ENCODE measurements at regions not wholly inside any gene's neighbourhood (a gene's known extent, or its start where the extent isn't known, plus 50 kb on each side); places are given as distances from the start of the nearest gene placed in this dataset.

DNA sequence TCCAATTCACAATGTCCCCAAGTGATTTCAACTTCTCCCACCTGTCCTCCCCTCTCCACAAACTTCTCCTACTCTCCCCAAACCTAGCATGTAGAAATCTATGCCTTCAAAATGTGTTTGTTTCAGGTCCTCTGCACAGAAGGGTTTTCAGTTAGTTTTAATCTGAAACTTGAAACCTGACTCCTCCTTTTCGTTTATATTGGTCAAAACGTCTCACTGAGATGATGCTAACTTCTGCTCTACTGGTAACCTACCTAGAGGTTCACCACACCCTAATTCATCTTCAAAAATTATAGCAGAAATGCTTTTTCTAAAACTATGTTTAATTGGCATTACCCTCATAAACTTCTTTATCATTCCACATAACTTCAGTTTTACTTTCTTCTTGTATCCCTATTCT lies 401.8 kb upstream of the ADAMTS16 start:
- no peak overlapping the region for H3K4me3 Mint-ChIP-seq
- intact Hi-C loops (cut with micrococcal nuclease): no loop called here

GRCh38 chr5:4740156-4740555 lies 400.0 kb upstream of the ADAMTS16 start:
- ChIA-PET POLR2A (no interaction called here), CTCF (no interaction called here)
- no peaks in the 10 kb centered on the region for H3K27me3 Mint-ChIP-seq
- no peak overlapping the region for H3K27ac Mint-ChIP-seq
- no peak overlapping the region for H3K4me3 Mint-ChIP-seq
- peaks cover 4 to 25% (median 13%) of the 10 kb centered on the region in 11 donors for H3K9me3 Mint-ChIP-seq
- Histone ChIP-seq H3K4me3 (ENCODE audit: low read length) (no peak overlapping the region), H3K4me1 (ENCODE audit: control insufficient read depth in 2 of 2, insufficient read depth in 2 of 2, low read length in 2 of 2) (no peaks in the 10 kb centered on the region), H3K9me3 (ENCODE audit: control insufficient read depth in 2 of 3, low read length in 3 of 3) (no peaks in the 10 kb centered on the region), H3K36me3 (ENCODE audit: control insufficient read depth in 2 of 3, insufficient read depth in 3 of 3, low read length in 3 of 3) (no peaks in the 10 kb centered on the region), H3K27me3 (ENCODE audit: control insufficient read depth in 2 of 2, insufficient read depth in 2 of 2, low read length in 2 of 2) (no peaks in the 10 kb centered on the region), H3K27ac (ENCODE audit: low read depth, low read length) (no peak overlapping the region)
- ATAC-seq (no peak), DNase-seq (no peak)
- no peaks in the 10 kb centered on the region for H3K4me1 Mint-ChIP-seq
- peaks cover 0 to 5% (median 0%) of the 10 kb centered on the region in 5 donors for H3K36me3 Mint-ChIP-seq
- intact Hi-C loops (cut with micrococcal nuclease): no loop called here

More for the DNA sequence above, 401.8 kb upstream of the ADAMTS16 start:
- H3K27ac ChIP-seq (ENCODE audit: low read depth, low read length): no peak overlapping the region
- Mint-ChIP-seq H3K9me3 (peaks cover 4 to 21% (median 11%) of the 10 kb centered on the region in 11 donors), H3K27ac (no peak overlapping the region), H3K27me3 (no peaks in the 10 kb centered on the region), H3K4me1 (peaks cover 0 to 2% (median 0%) of the 10 kb centered on the region in 7 donors), H3K36me3 (peaks cover 0 to 5% (median 0%) of the 10 kb centered on the region in 5 donors)
- H3K4me3 ChIP-seq (ENCODE audit: low read length): no peak overlapping the region
- H3K4me1 ChIP-seq (ENCODE audit: control insufficient read depth in 2 of 2, insufficient read depth in 2 of 2, low read length in 2 of 2): no peaks in the 10 kb centered on the region
- ATAC-seq: no peak
- DNase-seq: no peak
- no peaks in the 10 kb centered on the region for H3K27me3 ChIP-seq (ENCODE audit: control insufficient read depth in 2 of 2, insufficient read depth in 2 of 2, low read length in 2 of 2)
- ChIA-PET POLR2A (no interaction called here), CTCF (no interaction called here)
- H3K9me3 ChIP-seq (ENCODE audit: control insufficient read depth in 2 of 3, low read length in 3 of 3): no peaks in the 10 kb centered on the region
- no peaks in the 10 kb centered on the region for H3K36me3 ChIP-seq (ENCODE audit: control insufficient read depth in 2 of 3, insufficient read depth in 3 of 3, low read length in 3 of 3)

DNA sequence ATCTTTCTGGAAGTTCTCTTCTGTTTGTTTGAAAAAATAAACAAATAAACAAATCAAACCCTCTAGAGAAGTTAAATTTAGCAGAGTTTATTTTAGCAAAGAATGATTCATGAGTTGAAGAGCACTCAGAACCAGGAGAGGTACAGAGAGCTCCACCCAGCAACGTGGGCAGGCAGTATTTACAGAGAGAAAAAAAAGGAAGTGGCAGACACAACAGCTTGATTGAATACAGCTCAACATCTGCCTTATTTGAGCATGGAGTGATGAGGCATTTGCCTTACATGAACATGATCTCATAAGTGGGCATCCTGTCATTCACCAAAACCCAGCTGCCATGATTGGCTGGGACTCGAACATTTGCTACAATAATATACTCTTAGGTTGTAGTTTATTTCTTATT lies 381.6 kb upstream of the ADAMTS16 start:
- DNase-seq (no peak), ATAC-seq (no peak)
- Mint-ChIP-seq H3K36me3 (peaks cover 0 to 3% (median 0%) of the 10 kb centered on the region in 5 donors), H3K9me3 (peaks cover 0 to 20% (median 3%) of the 10 kb centered on the region in 11 donors), H3K27me3 (no peaks in the 10 kb centered on the region), H3K4me1 (no peaks in the 10 kb centered on the region), H3K4me3 (no peak overlapping the region), H3K27ac (no peak overlapping the region)
- Histone ChIP-seq H3K4me3 (ENCODE audit: low read length) (no peak overlapping the region), H3K9me3 (ENCODE audit: control insufficient read depth in 2 of 3, low read length in 3 of 3) (no peaks in the 10 kb centered on the region), H3K27me3 (ENCODE audit: control insufficient read depth in 2 of 2, insufficient read depth in 2 of 2, low read length in 2 of 2) (no peaks in the 10 kb centered on the region), H3K36me3 (ENCODE audit: control insufficient read depth in 2 of 3, insufficient read depth in 3 of 3, low read length in 3 of 3) (no peaks in the 10 kb centered on the region), H3K27ac (ENCODE audit: low read depth, low read length) (no peak overlapping the region), H3K4me1 (ENCODE audit: control insufficient read depth in 2 of 2, insufficient read depth in 2 of 2, low read length in 2 of 2) (no peaks in the 10 kb centered on the region)
- ChIA-PET CTCF (no interaction called here), POLR2A (no interaction called here)
- intact Hi-C loops (cut with micrococcal nuclease): no loop called here

GRCh38 chr5:4758996-4759395 lies 381.1 kb upstream of the ADAMTS16 start:
- no peaks in the 10 kb centered on the region for H3K36me3 ChIP-seq (ENCODE audit: control insufficient read depth in 2 of 3, insufficient read depth in 3 of 3, low read length in 3 of 3)
- Mint-ChIP-seq H3K36me3 (peaks cover 0 to 3% (median 0%) of the 10 kb centered on the region in 5 donors), H3K4me1 (no peaks in the 10 kb centered on the region), H3K27ac (no peak overlapping the region), H3K9me3 (peaks cover 0 to 20% (median 3%) of the 10 kb centered on the region in 11 donors), H3K27me3 (no peaks in the 10 kb centered on the region), H3K4me3 (no peak overlapping the region)
- DNase-seq (no peak), ATAC-seq (no peak)
- no peak overlapping the region for H3K27ac ChIP-seq (ENCODE audit: low read depth, low read length)
- ChIA-PET CTCF (no interaction called here), POLR2A (no interaction called here)
- intact Hi-C loops (cut with micrococcal nuclease): no loop called here
- H3K4me3 ChIP-seq (ENCODE audit: low read length): no peak overlapping the region
- no peaks in the 10 kb centered on the region for H3K4me1 ChIP-seq (ENCODE audit: control insufficient read depth in 2 of 2, insufficient read depth in 2 of 2, low read length in 2 of 2)
- no peaks in the 10 kb centered on the region for H3K27me3 ChIP-seq (ENCODE audit: control insufficient read depth in 2 of 2, insufficient read depth in 2 of 2, low read length in 2 of 2)
- no peaks in the 10 kb centered on the region for H3K9me3 ChIP-seq (ENCODE audit: control insufficient read depth in 2 of 3, low read length in 3 of 3)

DNA sequence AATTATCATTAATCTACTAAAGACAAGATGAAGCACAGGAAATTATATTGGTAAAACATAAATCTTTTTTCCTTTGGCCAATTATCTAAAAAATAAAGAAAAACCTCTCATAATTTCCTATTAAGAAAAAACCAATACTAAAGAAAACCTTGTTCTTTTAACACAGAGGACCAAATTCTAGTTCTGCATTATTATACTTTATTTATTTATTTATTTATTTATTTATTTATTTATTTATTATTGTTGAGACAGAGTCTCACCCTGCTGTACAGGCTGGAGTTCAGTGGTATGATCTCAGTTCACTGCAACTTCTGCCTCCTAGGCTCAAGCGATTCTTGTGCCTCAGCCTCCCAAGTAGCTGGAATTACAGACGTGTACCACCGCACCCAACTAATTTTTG lies 377.8 kb upstream of the ADAMTS16 start:
- no peaks in the 10 kb centered on the region for H3K27me3 Mint-ChIP-seq
- no peak for DNase-seq
- peaks cover 0 to 21% (median 5%) of the 10 kb centered on the region in 11 donors for H3K9me3 Mint-ChIP-seq
- peaks cover 0 to 3% (median 0%) of the 10 kb centered on the region in 5 donors for H3K36me3 Mint-ChIP-seq
- no peak overlapping the region for H3K27ac Mint-ChIP-seq
- ATAC-seq: no peak
- H3K27ac ChIP-seq (ENCODE audit: low read depth, low read length): no peak overlapping the region
- H3K27me3 ChIP-seq (ENCODE audit: control insufficient read depth in 2 of 2, insufficient read depth in 2 of 2, low read length in 2 of 2): no peaks in the 10 kb centered on the region
- no peaks in the 10 kb centered on the region for H3K4me1 ChIP-seq (ENCODE audit: control insufficient read depth in 2 of 2, insufficient read depth in 2 of 2, low read length in 2 of 2)
- H3K4me3 ChIP-seq (ENCODE audit: low read length): no peak overlapping the region
- H3K4me3 Mint-ChIP-seq: no peak overlapping the region
- H3K4me1 Mint-ChIP-seq: no peaks in the 10 kb centered on the region
- H3K9me3 ChIP-seq (ENCODE audit: control insufficient read depth in 2 of 3, low read length in 3 of 3): no peaks in the 10 kb centered on the region
- ChIA-PET CTCF (no interaction called here), POLR2A (no interaction called here)
- intact Hi-C loops (cut with micrococcal nuclease): no loop called here
- H3K36me3 ChIP-seq (ENCODE audit: control insufficient read depth in 2 of 3, insufficient read depth in 3 of 3, low read length in 3 of 3): no peaks in the 10 kb centered on the region

DNA sequence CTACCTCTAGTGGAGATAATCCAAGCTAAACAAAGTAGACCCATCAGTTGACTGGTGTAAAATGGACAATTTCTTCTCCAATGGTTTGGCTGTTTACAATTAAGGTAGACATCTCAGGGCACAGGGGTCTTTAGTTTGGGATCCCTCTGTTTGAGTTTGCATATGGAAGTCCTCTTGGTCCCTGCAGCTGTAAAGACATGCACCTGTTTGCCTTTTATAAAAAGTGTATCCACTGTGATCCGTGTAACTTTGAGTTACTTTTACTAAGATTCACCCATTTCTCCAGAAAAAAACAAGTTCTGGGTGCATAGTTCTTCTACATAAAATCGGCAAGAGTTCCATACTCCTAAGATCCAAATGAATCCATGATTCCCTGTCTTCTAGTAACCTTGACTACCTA lies 374.7 kb upstream of the ADAMTS16 start:
- H3K27me3 Mint-ChIP-seq: no peaks in the 10 kb centered on the region
- peaks cover 2 to 27% (median 5%) of the 10 kb centered on the region in 11 donors for H3K9me3 Mint-ChIP-seq
- Histone ChIP-seq H3K9me3 (ENCODE audit: control insufficient read depth in 2 of 3, low read length in 3 of 3) (no peaks in the 10 kb centered on the region), H3K27ac (ENCODE audit: low read depth, low read length) (no peak overlapping the region), H3K4me3 (ENCODE audit: low read length) (no peak overlapping the region), H3K36me3 (ENCODE audit: control insufficient read depth in 2 of 3, insufficient read depth in 3 of 3, low read length in 3 of 3) (no peaks in the 10 kb centered on the region), H3K4me1 (ENCODE audit: control insufficient read depth in 2 of 2, insufficient read depth in 2 of 2, low read length in 2 of 2) (no peaks in the 10 kb centered on the region), H3K27me3 (ENCODE audit: control insufficient read depth in 2 of 2, insufficient read depth in 2 of 2, low read length in 2 of 2) (no peaks in the 10 kb centered on the region)
- no peaks in the 10 kb centered on the region for H3K4me1 Mint-ChIP-seq
- ATAC-seq (no peak), DNase-seq (no peak)
- CTCF ChIA-PET: interaction anchor here (0.7 kb wide), 1 partner anchor 9 kb away, joined by 3 read pairs; no protein-coding TSS in a partner anchor
- no peak overlapping the region for H3K27ac Mint-ChIP-seq
- no peak overlapping the region for H3K4me3 Mint-ChIP-seq
- H3K36me3 Mint-ChIP-seq: peaks cover 0 to 3% (median 0%) of the 10 kb centered on the region in 5 donors
- POLR2A ChIA-PET: no interaction called here
- intact Hi-C loops (cut with micrococcal nuclease): no loop called here

GRCh38 chr5:4766101-4766500 lies 374.0 kb upstream of the ADAMTS16 start:
- no peak for ATAC-seq
- Mint-ChIP-seq H3K27ac (no peak overlapping the region), H3K27me3 (no peaks in the 10 kb centered on the region), H3K4me3 (no peak overlapping the region), H3K4me1 (no peaks in the 10 kb centered on the region), H3K9me3 (peaks cover 2 to 26% (median 5%) of the 10 kb centered on the region in 11 donors), H3K36me3 (peaks cover 0 to 3% (median 0%) of the 10 kb centered on the region in 5 donors)
- no peaks in the 10 kb centered on the region for H3K27me3 ChIP-seq (ENCODE audit: control insufficient read depth in 2 of 2, insufficient read depth in 2 of 2, low read length in 2 of 2)
- H3K27ac ChIP-seq (ENCODE audit: low read depth, low read length): no peak overlapping the region
- DNase-seq: no peak
- H3K4me1 ChIP-seq (ENCODE audit: control insufficient read depth in 2 of 2, insufficient read depth in 2 of 2, low read length in 2 of 2): no peaks in the 10 kb centered on the region
- ChIA-PET CTCF (no interaction called here), POLR2A (no interaction called here)
- no peaks in the 10 kb centered on the region for H3K9me3 ChIP-seq (ENCODE audit: control insufficient read depth in 2 of 3, low read length in 3 of 3)
- H3K36me3 ChIP-seq (ENCODE audit: control insufficient read depth in 2 of 3, insufficient read depth in 3 of 3, low read length in 3 of 3): no peaks in the 10 kb centered on the region
- intact Hi-C loops (cut with micrococcal nuclease): no loop called here
- no peak overlapping the region for H3K4me3 ChIP-seq (ENCODE audit: low read length)
